ENCODE measurements at regions not wholly inside any gene's neighbourhood (a gene's known extent, or its start where the extent isn't known, plus 50 kb on each side); places are given as distances from the start of the nearest gene placed in this dataset.

GRCh38 chrX:144040793-144041192, 156.9 kb downstream of the UBE2NL start:
- Histone ChIP-seq H3K4me1 (ENCODE audit: insufficient read depth, low read length) (no peaks in the 10 kb centered on the region), H3K36me3 (replicated peaks in 1 of 2; ENCODE audit: control insufficient read depth in 1 of 2, insufficient read depth in 2 of 2, low read length in 2 of 2) (no peaks in the 10 kb centered on the region), H3K4me2 (ENCODE audit: low read depth, low read length) (no peak overlapping the region), H4K20me1 (ENCODE audit: insufficient read depth, low read length) (no peaks in the 10 kb centered on the region), H3K4me3 (replicated peaks in 1 of 3; ENCODE audit: insufficient read depth in 1 of 3, low read depth in 2 of 3, low read length in 3 of 3) (no peak overlapping the region), H3K9ac (ENCODE audit: insufficient read depth, low read depth, low read length) (no peak overlapping the region), H3K27me3 (ENCODE audit: control insufficient read depth in 1 of 2, insufficient read depth in 2 of 2, low read length in 2 of 2) (no peaks in the 10 kb centered on the region), H2AFZ (ENCODE audit: low read length) (no peak overlapping the region), H3K27ac (ENCODE audit: extremely low read length, insufficient read depth, low read length) (no peak overlapping the region), H3K79me2 (ENCODE audit: insufficient read depth, low read length) (no peaks in the 10 kb centered on the region), H3K9me3 (ENCODE audit: low read length) (peaks cover 42% of the 10 kb centered on the region)
- BruUV-seq (replicated peaks): no TSS peak
- intact Hi-C loops (cut with micrococcal nuclease; ENCODE audit: unreplicated experiment) (no loop called here), in situ Hi-C loops (cut with HindIII; ENCODE audit: extremely low pct_ligation_motif_present, low pct_unique_long_range_greater_than_20kb) (no loop called here)
- POLR2A ChIA-PET: no interaction called here
- no peak for DNase-seq (ENCODE audit: low spot score)
- FAIRE-seq: no peak
- TF ChIP-seq ZNF720 (CRISPR knock-in tag; IDR thresholded peaks at IDR 0.05) (no peak), ATRX (CRISPR knock-in tag; IDR thresholded peaks at IDR 0.05; ENCODE audit: borderline replicate concordance) (no peak), FOXP4 (CRISPR knock-in tag; IDR thresholded peaks at IDR 0.05) (no peak), ZBTB4 (CRISPR knock-in tag; IDR thresholded peaks at IDR 0.05; ENCODE audit: borderline replicate concordance) (no peak), ZNF326 (CRISPR knock-in tag; IDR thresholded peaks at IDR 0.05; ENCODE audit: borderline replicate concordance) (no peak), CENPX (CRISPR knock-in tag; IDR thresholded peaks at IDR 0.05) (no peak), NONO (IDR thresholded peaks at IDR 0.05) (no peak), NONO (CRISPR knock-in tag; conservative IDR thresholded peaks at IDR 0.05) (no peak), NCOA5 (CRISPR knock-in tag; IDR thresholded peaks at IDR 0.05) (no peak), MLX (CRISPR knock-in tag; IDR thresholded peaks at IDR 0.05) (no peak), ZBTB34 (CRISPR knock-in tag; IDR thresholded peaks at IDR 0.05) (no peak), GLMP (CRISPR knock-in tag; IDR thresholded peaks at IDR 0.05; ENCODE audit: borderline replicate concordance) (no peak)
- 0% methylated on average over 2 of the region's 2 CpGs for WGBS (ENCODE audit: low lambda C conversion rate)
- CTCF ChIA-PET (ENCODE audit: low intra/inter-chr PET ratio, low total read pairs): no interaction called here
- no peak for ATAC-seq
